ENCODE measurements at regions not wholly inside any gene's neighbourhood (a gene's known extent, or its start where the extent isn't known, plus 50 kb on each side); places are given as distances from the start of the nearest gene placed in this dataset.

DNA sequence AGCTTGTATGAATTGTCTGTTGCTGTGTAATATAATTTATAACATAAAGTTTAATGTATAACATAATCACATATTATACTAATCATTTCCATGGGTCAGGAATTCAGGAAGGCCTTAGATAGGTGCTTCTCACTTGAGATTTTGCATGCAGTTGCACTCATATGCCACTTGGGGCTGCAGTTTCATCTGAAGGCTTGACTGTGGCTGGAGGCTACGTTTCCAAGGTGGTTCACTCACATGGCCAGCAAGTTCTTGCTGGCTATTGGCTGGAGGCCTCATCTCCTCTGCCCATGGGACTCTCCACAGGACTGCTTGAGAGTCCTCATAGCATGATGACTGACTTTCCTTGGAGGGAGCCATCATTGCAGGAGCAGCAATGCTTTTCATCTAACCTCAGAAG, 53.4 kb upstream of the STX18 start:
- no peak for DNase-seq

DNA sequence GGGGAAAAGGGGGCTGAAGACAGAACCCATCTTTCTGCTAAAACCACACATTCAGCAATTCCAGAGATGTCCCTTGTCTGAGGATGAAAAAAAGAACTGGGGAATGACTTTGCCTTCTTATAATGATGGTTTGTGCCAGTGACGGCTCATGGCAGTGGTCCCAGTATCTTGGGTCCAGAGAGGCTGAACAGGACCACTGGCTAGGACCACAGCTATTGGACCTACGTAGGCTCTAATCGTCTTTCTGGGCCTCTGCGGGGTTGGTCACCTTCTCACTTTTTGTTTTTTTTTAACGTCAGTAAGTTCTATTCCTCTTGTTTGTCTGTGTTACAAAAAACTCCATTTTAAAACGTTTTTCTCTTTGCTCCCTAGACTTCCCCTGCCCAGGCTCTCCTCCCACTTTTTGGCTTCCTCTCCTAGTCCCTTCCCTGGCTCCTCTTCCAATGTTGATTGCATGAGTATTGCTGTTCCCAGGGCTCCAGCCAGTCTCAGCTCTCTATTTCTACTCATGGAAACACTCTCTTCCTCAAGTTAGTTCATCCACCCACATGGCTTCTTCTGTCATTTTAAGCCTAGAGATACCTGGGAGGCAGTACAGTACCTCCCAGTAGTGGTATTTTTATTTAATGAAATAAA, 52.6 kb upstream of the STX18 start:
- DNase-seq, result no peak

GRCh38 chr4:4593596-4594284, 51.9 kb upstream of the STX18 start:
- no peak for DNase-seq

- DNase-seq, result no peak
Measured at GRCh38 chr4:4592414-4592813, 50.6 kb upstream of the STX18 start.
